RWPE1 (cell line): ENCODE measurements at regions not wholly inside any gene's neighbourhood (a gene's known extent, or its start where the extent isn't known, plus 50 kb on each side); places are given as distances from the start of the nearest gene placed in this dataset.

ENCODE experiments used
- CTCF ChIA-PET: fragments of 350-600 bp; sonication (Branson Sonifier 250); formaldehyde crosslinking; extraction: SDS; loops from one replicate; lab custom pipeline; 2021; lab: Yijun Ruan, JAX
- POLR2A ChIA-PET: fragments of 400-600 bp; formaldehyde crosslinking; extraction: SDS; loops from one replicate; lab custom pipeline; 2020; ENCODE audit warnings: antibody characterized with exemption; ENCODE audit not compliant: low non-redundant PET; lab: Yijun Ruan, JAX
- DNase-seq: peaks from one replicate; pipeline ENCODE4 v3.0.0; 2012; ENCODE audit warnings: low spot score
- H3K27ac ChIP-seq: fragments of 450-650 bp; 2 replicates; pipeline ENCODE4 v1.5.1; 2017
- TF ChIP-seq, protein P1 (sequence below): fragments of 450-650 bp; conservative IDR thresholded peaks from 2 replicates; pipeline ENCODE4 v1.5.1; 2017; ENCODE audit warnings: low read depth, mild to moderate bottlenecking

DNA sequence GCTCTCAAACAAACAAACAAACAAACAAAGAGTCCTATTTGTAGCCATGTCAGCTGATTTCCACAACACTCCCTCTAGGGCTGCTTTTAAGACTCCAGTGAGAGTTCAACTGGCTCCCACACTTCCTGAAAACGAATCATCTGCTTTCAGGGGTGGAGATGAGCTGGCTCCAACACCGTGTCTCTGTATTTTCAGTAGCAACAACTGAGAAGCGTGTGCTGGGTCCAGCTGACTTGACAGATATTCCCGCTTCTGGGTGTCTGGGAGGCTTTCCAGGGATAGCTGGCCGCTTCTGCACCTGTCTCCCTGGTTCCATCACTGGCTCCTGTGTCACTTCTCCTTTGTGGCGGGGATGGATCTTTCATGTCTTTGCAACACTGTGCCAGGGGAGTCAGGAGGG is 272.5 kb upstream of the SOX4 start:
- ChIA-PET CTCF (no interaction called here), POLR2A (no interaction called here)
- H3K27ac ChIP-seq = no peak overlapping the region
- TF ChIP-seq, protein P1, sequence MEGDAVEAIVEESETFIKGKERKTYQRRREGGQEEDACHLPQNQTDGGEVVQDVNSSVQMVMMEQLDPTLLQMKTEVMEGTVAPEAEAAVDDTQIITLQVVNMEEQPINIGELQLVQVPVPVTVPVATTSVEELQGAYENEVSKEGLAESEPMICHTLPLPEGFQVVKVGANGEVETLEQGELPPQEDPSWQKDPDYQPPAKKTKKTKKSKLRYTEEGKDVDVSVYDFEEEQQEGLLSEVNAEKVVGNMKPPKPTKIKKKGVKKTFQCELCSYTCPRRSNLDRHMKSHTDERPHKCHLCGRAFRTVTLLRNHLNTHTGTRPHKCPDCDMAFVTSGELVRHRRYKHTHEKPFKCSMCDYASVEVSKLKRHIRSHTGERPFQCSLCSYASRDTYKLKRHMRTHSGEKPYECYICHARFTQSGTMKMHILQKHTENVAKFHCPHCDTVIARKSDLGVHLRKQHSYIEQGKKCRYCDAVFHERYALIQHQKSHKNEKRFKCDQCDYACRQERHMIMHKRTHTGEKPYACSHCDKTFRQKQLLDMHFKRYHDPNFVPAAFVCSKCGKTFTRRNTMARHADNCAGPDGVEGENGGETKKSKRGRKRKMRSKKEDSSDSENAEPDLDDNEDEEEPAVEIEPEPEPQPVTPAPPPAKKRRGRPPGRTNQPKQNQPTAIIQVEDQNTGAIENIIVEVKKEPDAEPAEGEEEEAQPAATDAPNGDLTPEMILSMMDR = no peak
- DNase-seq = no peak

DNA sequence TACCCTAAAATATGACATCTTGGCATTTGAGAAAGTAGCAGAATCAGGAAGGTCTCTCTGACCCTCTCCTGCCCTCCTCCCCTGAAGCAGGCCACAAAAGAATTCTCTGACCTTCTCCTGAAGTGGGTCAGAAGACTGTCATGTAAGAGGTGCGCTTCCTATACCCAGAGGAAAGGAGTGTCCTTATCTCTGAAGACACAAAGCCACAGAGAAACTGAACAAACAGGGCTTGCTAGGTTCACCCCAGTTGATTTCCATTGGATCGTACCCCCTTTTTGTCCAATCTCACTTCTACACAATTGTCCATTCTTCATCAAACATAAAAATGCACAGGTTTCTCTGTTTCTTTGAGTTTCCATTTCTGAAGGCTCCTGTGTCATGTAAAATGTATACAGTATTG is 272.0 kb upstream of the SOX4 start:
- ChIA-PET POLR2A (no interaction called here), CTCF (no interaction called here)
- H3K27ac ChIP-seq = no peak overlapping the region
- TF ChIP-seq, protein P1 = no peak
- DNase-seq = no peak

DNA sequence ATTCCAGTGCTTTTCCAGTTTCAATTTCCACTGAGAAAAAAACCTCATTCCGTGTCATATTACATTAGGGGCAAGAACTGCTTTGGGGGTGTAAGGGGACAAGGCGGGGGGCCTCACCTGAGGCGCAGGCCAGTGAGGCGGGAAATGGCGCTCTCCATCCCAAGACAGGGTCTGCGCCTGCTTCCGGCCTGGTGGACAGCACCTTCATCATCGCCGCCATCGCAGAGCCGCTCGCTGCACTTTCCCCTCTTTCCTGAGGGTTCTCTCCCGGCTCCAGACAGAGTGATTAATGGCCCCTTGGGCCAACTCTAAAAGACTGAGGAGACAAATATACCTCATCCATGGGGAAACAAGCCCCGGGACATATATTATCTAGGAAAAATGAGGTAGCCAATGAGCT is 270.0 kb upstream of the SOX4 start:
- ChIA-PET POLR2A (no interaction called here), CTCF (interaction anchor here (0.6 kb wide), 1 partner anchor 1831 kb away, joined by 3 read pairs; no protein-coding TSS in a partner anchor)
- TF ChIP-seq, protein P1 = no peak
- no peak overlapping the region for H3K27ac ChIP-seq
- no peak for DNase-seq

DNA sequence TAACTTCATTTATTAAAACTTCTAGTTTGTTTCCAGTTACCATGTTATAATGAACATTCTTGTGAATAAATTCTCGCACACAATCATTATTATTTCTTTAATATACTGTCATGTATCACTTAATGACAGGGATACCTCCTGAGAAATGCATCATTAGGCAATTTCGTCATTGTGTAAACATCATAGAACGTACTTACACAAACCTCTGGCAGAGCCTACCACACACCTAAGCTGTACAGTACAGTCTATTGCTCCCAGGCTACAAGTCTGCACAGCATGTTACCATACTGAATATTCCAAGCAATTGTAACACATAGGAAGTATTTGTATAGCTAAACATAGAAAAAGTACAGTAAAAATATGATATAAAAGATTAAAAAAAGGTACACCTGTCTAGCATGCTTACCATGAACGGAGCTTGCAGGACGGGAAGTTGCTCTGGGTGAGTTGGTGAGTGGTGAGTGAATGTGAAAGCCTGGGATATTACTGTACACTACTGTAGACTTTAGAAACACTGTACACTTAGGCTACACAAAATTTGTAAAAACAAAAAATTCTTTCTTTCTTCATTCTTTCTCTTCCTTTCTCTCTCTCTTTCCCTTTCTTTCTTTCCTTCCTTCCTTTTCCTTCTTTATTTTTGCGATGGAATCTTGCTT is 268.2 kb upstream of the SOX4 start:
- ChIA-PET CTCF (no interaction called here), POLR2A (no interaction called here)
- TF ChIP-seq, protein P1 = no peak
- H3K27ac ChIP-seq = no peak overlapping the region
- DNase-seq = no peak

DNA sequence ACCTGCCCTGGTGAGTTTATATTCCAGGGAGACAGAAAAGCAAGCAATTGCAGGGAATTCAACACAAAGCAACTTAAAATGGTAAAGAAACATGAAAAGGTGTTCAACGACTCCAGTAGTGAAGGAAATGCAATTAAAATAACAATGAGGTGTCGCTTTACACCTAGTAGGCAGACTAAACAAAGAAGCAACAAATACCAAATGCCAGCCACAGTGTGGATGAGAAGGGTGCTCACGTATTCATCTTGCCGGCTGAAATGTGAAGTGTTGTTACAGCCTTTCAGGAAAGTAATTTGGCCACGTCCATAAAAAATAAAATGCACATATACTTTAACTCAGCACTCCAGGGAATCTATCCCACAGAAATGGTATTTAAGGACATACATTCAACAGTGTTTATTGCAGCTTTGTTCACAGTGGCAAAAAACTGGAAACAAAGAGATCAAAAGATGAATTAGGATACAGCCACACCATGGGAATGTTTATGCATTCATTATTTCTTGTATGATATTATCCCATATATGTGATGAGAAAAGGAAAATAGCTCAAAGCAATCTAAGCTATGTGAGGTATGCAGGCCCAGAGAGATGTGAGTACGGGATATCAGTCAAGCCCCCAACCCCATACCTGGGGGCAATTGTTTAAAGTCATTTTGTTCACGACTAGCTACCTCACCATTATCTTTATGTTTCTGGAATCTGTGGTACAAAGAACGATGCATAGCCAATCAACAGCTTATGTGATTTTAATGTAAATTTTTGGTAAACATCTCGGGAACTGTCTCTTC is 266.0 kb upstream of the SOX4 start:
- ChIA-PET POLR2A (no interaction called here), CTCF (no interaction called here)
- TF ChIP-seq, protein P1 = no peak
- no peak overlapping the region for H3K27ac ChIP-seq
- DNase-seq = no peak

DNA sequence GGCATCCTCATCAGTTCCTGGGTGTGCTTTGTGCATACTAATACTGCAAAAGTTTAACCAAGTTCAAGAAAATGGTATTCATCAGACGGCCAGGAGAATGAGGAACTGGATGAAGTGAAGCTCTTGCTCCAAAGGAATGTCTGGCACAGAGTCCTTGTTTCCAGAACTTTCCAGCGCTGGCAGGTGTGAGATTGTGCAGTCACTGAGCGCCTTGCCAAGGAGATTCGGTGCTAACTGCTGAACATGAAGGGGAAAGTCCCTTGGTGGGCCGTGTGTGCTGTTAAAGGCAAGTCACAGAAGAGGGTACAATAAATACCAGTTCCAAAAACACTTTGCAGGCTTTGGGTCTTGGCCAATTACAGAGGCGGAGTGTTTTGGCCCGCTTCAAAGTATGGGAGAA is 262.3 kb upstream of the SOX4 start:
- H3K27ac ChIP-seq = no peak overlapping the region
- ChIA-PET CTCF (interaction anchor here (0.6 to 0.7 kb wide), 2 partner anchors 129 to 157 kb away, joined by 4 to 6 read pairs; no protein-coding TSS in a partner anchor), POLR2A (no interaction called here)
- TF ChIP-seq, protein P1 = no peak
- no peak for DNase-seq
